ENCODE measurements at regions not wholly inside any gene's neighbourhood (a gene's known extent, or its start where the extent isn't known, plus 50 kb on each side); places are given as distances from the start of the nearest gene placed in this dataset.

GRCh38 chr5:158486566-158486965, 613.1 kb downstream of the EBF1 start:
- TF ChIP-seq POLR2A (IDR thresholded peaks at IDR 0.05; ENCODE audit: low read depth) (no peak), CTCF (IDR thresholded peaks at IDR 0.05) (no peak)

Measured in esophagus muscularis mucosa (tissue), 3 donors.